Activated CD4-positive, alpha-beta T cell treated with anti-CD3 and anti-CD28 coated beads for 4 hours (primary cell): ENCODE measurements at regions not wholly inside any gene's neighbourhood (a gene's known extent, or its start where the extent isn't known, plus 50 kb on each side); places are given as distances from the start of the nearest gene placed in this dataset.

ENCODE experiments used
- DNase-seq, 2 donors: peaks; one replicate each; pipeline ENCODE4 v3.0.0-alpha.2; 2020

DNA sequence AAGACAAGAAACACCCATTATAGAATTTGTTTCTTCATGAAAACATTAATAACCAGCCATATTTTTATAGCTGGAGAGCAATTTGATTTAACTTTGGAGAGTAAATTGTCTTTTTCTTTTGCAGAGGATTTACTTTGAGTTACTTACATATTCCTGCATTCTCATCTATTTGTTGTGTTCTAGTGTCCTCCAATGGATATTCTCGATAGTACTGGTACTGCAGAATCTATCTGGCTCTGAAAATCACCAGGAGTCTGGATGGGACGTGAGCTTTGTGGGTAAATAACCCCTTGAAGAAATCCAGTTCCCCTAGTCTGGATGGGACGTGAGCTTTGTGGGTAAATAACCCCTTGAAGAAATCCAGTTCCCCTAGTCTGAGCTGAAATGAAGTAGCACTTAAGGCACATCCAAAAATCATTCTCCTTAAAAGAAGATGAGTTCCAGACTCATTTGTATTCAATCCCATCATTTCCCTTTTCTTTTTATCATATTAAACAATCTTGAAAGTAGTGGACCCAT lies 294.1 kb upstream of the UBE2E2 start:
- no peak for DNase-seq

DNA sequence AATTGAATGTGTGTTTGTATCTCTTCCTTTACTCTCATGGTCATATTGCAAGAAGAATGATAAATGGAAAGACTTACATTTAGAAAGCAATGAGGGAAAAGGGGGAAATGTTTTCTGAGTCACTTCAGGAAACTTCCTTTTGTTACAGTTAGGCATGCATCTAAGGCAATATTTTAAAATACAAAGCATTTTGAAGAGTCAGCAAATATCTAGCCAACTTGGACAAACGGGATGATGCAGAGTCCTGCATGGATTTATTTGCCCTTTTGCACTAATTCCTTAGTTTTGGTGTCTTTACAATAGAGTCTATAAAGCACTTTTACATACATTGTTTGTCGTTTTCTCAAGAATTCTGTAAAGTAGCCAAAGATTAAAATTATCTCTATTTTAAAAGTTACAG lies 286.2 kb upstream of the UBE2E2 start:
- DNase-seq = no peak

DNA sequence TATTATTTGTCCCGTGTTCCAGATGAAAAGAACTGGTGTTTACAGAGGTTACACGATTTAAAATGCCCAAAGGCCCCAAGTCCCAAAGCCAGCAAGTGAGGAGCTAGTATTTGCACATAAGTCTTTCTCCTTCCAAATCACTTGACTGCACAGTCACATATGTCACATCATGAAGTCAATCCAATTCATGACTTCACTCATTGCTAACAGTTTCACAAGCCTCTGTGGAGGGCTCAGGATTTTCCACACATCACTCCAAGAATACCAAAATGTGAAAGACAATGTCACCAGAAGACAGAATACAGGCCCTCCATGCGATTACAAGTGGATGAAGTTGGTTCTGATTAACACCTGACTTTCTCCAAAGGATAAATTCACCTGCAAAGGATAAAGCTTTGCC lies 283.1 kb upstream of the UBE2E2 start:
- DNase-seq = no peak

DNA sequence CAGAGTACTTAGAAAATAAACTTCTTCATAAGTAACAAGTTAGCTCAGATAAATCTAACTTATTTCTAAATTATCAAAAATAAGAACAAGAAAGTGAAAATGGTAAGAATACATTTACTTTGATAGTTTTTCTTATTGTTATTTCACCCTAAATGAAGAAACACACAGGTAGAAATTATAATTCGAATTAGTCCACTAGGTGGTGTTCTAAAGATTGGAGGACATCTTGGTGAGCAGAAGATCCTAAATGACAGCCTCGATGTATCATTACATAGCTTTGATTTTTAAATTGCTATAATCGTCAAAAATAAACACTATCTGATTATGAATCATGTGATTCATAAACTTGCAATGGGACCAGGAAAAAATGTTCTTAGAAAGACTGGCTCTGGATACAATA lies 280.8 kb upstream of the UBE2E2 start:
- no peak for DNase-seq

DNA sequence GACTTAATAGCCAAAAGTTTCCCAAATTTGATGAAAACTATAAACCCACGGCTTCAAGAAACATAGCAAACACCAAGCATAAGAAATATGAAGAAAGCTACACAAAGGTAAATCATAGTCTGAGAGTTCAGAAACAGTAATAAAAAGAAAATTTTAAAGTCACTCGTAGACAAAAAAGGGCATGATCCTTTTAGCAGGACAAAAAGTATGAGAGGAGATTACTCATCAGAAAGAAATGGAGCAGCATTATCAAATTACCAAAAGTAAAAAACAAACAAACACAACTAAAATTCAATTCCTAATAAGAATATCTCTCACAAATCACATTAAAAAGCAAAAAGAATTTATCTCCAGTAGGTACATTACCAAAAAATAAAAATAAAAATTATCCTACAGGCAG lies 279.4 kb upstream of the UBE2E2 start:
- DNase-seq = no peak

DNA sequence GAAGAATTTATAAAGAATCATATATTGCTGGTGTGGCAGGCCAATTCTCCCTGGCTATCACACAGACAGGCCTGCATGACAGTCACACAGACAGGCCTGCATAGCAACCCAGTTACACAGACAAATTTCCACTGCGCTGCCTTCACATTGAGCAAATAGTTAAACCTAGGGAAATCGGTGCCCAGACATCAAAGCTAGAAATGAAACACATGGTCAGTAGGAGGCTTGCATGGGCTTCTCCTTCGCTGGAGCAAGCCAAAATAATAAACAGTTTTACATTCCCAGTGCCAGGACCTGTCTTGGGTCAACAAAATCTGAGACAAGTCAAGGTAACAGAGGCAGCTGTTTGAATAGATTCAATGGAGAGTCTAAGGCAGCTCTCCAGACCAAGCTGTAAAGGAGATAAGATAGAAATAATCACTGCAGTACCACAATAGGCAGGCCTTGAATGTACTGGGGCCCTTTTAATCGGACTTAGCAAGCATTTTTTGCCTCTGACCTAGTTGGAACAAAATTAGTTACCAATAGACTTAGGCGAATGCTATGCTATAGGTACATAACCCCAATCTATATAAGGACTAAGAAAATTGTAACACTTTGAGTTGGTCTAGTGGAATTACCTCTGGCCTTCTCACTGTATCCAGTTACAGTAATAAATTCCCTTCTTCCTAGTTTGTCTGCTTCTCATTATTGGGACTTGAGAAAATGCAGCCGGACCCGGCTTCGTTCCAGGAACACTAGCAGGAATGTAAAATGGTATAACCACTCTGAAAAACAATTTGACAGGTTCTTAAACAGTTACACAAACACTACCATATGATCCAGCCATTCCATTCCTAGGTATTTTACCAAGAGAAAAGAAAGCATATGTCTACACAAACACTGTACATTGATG lies 274.7 kb upstream of the UBE2E2 start:
- DNase-seq = no peak

DNA sequence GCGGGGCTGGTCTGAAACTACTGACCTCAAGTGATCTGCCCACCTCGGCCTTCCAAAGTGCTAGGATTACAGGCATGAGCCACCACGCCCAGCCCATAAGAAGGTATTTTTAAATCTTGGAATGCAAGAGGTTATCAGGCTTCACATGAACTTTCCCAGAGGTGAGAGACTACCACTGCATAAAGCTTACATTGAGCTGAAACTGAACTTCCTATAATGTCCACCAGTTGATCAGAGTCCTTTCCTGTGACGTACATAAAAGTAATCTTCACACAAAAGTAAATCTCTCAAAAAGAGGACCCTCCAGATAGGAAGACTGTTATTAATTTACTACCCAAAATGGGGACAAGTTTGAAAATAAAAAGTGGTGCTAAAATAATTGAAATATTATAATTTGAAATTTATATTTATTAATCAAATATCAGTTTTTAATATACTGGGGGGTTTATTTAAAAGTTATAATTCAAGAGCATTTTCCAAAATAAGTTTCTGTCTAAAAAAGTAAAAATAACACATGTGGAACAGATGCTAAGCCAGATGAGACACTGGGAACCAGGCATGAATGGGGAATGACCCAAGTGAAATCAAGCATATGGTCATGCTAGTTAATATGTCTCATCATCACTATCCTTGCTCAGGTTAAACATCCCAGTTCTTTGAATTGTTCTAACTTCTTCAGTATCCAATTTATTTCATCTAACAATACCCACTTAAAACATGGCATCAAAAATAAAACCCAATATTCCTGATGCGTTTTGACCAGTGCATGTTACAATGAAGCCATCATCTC lies 269.9 kb upstream of the UBE2E2 start:
- DNase-seq = no peak

DNA sequence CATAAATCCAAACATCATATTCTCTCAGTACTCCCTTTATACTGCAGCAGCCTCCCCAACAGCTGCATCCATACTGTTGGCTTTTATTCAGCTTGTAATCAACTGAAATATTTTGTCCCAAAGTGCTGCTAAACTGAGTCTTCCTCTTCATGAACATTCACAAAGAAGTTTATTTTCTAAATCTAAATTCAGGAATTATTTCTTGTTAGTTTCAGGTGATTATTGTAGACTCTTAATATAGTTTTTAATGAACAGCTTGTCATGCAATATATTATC lies 269.3 kb upstream of the UBE2E2 start:
- no peak for DNase-seq

GRCh38 chr3:22935040-22935439 lies 268.1 kb upstream of the UBE2E2 start:
- DNase-seq = no peak

DNA sequence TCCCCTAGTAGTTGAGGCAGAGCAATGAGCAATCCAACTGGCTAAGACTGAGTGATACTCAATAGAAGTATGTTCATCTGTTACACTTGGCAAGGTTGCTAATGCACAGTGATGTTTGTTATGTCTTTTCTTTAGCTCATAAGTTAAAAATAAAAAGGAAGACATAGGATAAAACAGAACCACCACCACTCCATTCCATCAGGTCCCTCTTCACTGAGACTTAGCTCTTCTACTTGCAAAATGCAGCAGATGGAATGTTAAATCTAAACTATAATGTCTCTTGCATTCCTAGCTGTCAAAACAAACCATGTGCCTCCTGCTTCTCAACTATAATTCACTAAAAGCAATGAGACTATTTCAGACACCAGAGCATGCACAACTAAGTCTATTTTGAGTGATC lies 265.6 kb upstream of the UBE2E2 start:
- no peak for DNase-seq

DNA sequence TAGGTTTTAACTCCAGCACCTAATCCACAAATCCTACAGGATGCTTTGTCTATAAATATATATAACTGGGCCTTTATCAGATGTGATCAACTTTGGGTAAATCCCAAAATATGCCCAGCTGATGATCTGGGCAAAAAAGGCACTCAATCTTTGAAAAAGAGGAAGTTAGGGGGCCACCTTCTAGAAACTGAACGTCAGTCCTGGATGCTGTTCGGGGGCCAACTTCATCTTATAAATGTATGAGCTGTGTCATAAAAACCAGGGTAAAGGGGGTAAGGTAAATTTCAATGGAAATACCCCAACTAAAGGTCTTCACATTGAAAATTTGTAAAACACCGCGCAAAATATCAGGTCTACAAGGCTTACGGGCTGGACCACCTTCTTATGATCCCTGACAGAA lies 264.4 kb upstream of the UBE2E2 start:
- no peak for DNase-seq

DNA sequence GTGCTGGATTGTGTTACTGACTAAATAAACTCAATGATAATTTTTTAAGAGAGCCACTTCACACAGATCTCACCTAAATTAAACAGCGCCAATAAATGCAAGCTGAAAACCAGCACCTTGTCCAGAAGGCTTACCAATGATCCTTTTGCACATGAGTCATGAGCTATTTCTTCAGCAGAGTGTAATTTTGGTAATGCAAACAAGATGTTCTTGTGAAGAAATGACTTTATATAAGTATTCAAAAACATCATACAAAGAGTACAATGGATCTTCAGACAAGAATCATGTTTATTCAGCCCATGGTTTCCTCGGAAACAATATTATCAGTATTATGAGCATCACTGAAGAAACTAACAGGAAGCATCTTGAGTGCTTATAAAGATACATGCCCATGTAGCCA lies 263.8 kb upstream of the UBE2E2 start:
- no peak for DNase-seq

- DNase-seq = no peak
These were observed 262.8 kb upstream of the UBE2E2 start for GRCh38 chr3:22940285-22940684.

GRCh38 chr3:22942981-22943380 lies 260.1 kb upstream of the UBE2E2 start:
- DNase-seq = no peak

GRCh38 chr3:22947851-22948250 lies 255.3 kb upstream of the UBE2E2 start:
- DNase-seq = no peak

DNA sequence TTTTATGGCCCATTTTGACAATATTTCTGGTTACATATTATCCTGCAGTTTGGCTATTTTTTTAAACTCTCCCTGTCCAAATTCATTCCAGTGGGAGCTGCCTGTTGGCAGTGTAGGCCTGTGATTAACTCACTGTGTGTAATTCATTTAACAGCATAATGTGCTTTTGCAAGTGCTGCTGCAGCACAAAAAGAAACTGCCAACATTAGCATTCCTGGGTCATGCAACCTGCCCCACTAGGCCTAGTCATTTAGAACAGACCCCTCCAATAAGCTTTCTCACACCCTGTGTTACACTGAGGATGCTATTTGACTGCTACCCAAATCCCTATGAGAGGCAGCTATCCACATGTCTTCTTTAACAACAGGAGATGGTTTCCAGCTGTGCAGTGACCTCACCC lies 251.2 kb upstream of the UBE2E2 start:
- no peak for DNase-seq

- DNase-seq = no peak
These were observed 250.3 kb upstream of the UBE2E2 start for GRCh38 chr3:22952860-22953259.

DNA sequence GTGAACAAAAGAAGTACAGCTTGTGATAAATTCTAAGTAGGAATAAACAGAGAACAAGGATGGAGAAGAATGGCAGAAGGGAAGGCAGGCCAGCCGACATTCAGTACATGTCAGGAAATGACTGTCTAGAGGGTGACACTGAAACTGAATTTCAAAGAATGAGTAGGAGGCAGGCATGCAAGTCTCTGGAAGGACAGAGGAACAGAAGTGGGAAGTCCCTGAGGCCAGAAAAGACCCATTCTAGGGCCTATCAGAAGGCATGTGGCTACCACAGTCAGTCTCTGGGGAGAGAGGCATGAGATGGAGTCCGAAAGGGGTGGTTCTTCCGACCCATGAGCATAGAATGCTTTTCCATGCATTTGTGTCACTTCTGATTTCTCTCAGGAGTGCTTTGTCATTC lies 243.5 kb upstream of the UBE2E2 start:
- DNase-seq = no peak

GRCh38 chr3:22960105-22960984 lies 242.8 kb upstream of the UBE2E2 start:
- no peak for DNase-seq

GRCh38 chr3:22962244-22962643 lies 240.9 kb upstream of the UBE2E2 start:
- DNase-seq = no peak

GRCh38 chr3:22966349-22966748 lies 236.8 kb upstream of the UBE2E2 start:
- no peak for DNase-seq

DNA sequence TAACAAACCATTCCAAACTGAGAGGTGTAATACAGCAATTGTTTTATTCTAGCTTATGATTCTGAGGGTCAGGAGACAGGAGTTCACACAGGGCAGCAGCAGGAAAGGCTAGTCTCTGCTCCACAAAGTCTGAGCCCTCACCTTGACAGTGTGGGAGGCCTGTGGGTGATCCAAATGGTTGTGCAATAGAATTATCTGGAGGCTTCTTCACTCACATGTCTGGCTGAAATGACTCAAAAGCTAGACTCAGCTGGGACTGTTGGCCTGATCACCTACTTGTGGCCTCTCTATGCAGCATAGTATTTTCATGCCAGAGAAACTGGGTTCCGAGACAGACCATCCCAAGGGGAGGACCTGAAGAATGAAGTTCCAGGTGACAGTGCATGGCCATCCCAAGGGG lies 233.9 kb upstream of the UBE2E2 start:
- no peak for DNase-seq

DNA sequence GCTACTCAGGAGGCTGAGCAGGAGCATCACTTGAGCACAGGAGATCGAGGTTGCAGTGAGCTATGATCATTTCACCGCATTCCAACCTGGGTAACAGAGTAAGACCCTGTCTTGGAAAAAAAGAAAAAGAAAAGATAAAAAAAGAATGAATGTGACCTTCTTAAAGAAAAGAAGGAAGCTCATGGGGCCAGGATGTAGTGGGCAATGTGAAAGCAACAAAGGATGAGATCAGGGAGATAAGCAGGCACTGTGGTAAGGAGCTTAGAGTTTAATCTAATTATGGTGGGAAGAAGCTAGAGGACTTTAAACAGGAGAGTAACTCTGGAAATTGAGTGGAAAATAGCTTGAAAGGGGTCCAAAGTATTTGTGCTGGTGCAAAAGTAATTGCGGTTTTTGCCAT lies 231.6 kb upstream of the UBE2E2 start:
- no peak for DNase-seq
